ENCODE measurements at regions not wholly inside any gene's neighbourhood (a gene's known extent, or its start where the extent isn't known, plus 50 kb on each side); places are given as distances from the start of the nearest gene placed in this dataset.
"Not testable (repeated sequence)": the region's sequence is repeated elsewhere in the genome, so short reads cannot be mapped to it uniquely, and the experiment has no call there.

DNA sequence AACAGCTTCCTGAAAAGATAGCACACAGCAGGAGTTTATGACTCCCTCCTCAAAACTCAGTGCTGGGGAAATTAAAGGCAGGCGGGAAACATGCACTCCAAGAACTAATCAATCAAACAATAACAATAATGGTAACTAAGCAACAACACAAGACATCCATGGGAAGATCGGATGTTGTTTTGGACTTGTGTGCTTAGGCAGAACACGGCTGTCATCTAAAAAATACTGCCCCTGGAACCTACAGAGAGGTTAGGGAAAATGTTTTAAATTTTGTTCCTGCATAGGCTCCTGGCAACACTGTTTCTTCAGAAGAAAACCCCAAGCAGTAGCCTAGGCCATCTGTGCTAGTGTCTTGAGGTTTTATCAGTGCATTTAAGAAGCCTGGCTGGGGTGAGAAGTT is 1378.2 kb downstream of the STIM2 start:
- DNase-seq: no peak

GRCh38 chr4:28241021-28241420 is 1380.4 kb downstream of the STIM2 start:
- DNase-seq: no peak

- no peak for DNase-seq
Observed at GRCh38 chr4:28247805-28248204, 1387.2 kb downstream of the STIM2 start.

GRCh38 chr4:28248269-28248668 is 1387.6 kb downstream of the STIM2 start:
- DNase-seq: no peak

- no peak for DNase-seq
Observed at GRCh38 chr4:28250646-28251045, 1390.0 kb downstream of the STIM2 start.

- DNase-seq: no peak
Observed at GRCh38 chr4:28251831-28252230, 1391.2 kb downstream of the STIM2 start.

GRCh38 chr4:28254003-28254402 is 1393.4 kb downstream of the STIM2 start:
- DNase-seq: no peak

DNA sequence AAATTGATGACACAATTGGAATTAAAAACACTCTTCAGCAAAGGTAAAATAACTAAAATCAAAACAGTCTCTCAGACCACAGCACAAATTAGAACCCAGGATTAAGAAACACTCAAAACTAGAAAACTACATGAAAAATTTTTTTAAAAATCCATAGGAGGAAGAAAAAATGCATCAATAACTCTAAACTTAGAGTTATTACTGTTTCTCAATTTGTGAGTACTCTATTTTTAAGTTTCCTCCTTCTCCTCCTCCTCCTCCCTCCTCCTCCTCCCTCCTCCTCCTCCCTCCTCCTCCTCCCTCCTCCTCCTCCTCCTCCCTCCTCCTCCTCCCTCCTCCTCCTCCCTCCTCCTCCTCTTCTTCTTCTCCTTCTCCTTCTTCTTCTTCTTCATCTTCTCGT is 1395.7 kb downstream of the STIM2 start:
- DNase-seq: no peak

GRCh38 chr4:28259951-28260350 is 1399.3 kb downstream of the STIM2 start:
- DNase-seq: no peak

DNA sequence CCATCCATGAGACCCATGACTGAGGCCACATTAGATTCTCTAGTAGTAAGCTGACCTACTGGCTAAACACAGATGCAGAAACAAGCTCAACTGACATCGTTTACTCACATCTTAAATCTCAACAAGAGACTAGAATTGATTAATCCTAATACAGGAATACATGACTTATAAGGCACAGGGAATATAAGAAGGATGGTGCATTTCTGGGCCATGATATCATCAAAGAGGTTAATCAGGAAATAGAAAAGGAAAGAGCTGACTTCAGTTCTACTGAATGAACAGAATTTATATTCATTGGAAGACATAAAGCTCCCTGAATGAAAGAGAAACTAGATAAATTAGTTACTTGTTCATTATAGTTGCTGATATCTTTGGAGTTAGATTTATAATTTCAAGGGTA is 1406.5 kb downstream of the STIM2 start:
- no peak for DNase-seq

DNA sequence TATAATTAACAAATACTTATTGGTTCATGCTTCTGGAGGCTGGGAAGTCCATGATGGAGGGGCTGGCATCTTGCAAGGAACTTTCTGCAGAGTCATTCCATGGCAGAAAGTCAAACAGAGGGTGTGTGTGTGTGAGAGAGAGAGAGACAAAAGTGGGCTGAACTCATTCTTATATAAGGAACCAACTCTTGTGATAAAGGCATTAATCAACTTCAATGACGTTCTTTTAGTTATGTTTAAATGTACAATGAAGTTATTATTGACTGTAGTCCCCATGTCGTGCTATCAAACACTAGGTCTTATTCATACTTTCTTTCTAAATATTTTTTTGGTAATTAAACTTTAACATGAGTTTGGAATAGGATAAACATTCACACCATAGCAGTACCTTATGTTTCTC is 1408.8 kb downstream of the STIM2 start:
- DNase-seq: no peak

DNA sequence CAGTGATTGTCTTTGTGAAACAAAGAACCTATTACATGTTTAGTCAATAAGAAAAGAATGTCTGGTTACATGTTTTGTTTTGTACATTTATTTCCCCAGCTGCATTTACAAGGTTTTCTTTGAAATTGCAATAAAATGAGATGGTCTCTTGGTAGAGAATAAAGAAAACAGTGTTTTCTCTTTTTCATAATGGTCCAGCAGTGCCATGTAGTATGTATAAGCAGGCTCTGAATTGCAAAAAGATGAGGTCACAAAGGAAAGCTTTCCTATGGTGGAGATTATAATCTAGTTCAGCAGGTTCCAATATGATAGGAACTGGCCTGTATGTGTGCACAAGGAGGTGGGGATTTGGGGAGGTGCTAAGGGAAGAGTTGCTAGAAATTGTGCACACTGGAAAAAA is 1417.3 kb downstream of the STIM2 start:
- no peak for DNase-seq

GRCh38 chr4:28278676-28279075 is 1418.0 kb downstream of the STIM2 start:
- DNase-seq: no peak

- DNase-seq: no peak
Observed at GRCh38 chr4:28279249-28279648, 1418.6 kb downstream of the STIM2 start.

GRCh38 chr4:28286266-28286665 is 1425.6 kb downstream of the STIM2 start:
- not testable (repeated sequence) for DNase-seq

- DNase-seq: no peak
Observed at GRCh38 chr4:28287831-28288233, 1427.2 kb downstream of the STIM2 start.

DNA sequence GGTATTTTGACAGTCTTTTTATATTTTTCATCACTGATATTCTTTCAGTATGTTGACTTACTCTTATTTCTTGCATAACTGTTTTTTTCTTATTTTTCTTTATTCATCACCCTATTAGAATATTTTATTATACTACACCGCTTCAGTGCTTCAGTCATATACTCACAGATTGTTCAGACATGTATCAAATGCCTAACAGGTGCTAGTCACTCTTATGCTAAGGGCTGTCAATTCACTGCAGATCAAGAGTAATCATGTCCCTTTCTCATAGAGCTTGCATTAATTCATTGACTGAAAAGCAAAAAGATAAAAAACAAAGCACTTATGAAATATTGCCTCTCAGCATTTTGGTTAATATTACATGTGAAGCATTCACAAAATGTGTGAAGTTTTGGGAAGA is 1435.6 kb downstream of the STIM2 start:
- DNase-seq: no peak

DNA sequence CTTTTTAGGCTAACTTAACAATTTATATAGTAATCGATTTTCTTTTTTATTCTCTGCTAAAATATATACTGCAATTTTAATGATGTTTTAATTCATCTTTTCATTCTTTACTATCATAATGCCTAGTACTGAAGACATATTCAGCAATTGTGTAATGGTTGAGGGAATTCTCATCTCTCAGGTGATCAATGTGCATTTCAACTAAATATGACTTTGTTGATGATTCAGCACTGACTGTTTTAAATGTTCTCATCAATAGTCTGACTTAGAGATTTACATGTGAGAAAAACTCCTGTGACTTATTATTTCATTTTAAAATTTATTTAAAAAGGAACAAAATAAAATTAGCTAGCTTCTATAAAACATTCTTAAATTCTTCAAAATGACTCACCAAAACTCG is 1450.3 kb downstream of the STIM2 start:
- DNase-seq: no peak

- DNase-seq: not testable (repeated sequence)
Observed at GRCh38 chr4:28312497-28312896, 1451.9 kb downstream of the STIM2 start.

- no peak for DNase-seq
Observed at GRCh38 chr4:28313729-28314713, 1453.4 kb downstream of the STIM2 start.

DNA sequence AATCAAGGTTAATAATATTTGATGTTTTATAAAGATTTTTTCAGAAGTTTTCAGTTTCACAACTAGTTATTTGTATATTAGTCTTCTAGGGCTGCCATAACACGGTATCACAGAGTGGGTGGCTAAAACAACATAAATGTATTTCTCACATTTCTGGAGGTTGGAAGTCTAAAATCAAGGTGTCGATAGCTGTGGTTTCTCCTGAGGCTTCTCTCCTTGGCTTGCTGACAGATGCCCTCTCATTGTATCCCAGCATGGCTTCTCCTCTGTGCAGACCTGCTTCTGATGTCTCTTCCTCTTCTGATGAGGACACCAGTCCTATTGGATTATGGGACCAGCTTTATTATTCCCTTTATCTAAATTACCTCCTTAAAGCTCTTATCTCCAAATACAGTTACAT is 1456.6 kb downstream of the STIM2 start:
- no peak for DNase-seq

GRCh38 chr4:28334249-28334648 is 1473.6 kb downstream of the STIM2 start:
- DNase-seq: no peak

DNA sequence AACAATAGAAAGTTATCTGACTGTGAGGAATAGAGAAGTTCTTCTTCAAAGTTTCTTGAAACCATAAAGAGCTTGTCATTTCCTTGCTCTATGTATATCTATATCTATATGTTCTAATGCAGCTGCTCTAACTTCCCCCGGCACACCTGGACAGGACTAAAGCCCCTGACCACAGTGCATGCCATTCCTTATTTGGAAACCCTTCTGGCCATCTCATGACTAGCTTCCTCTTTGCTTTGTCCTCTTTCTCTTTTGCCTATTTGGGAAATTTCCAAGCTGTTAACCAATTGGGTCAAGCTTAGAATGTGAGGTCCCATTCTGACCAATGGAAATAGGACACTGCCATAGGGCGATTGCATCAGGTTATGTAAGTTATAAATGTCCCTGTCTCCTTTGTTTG is 1481.1 kb downstream of the STIM2 start:
- DNase-seq: no peak

GRCh38 chr4:28350485-28350884 is 1489.8 kb downstream of the STIM2 start:
- no peak for DNase-seq

DNA sequence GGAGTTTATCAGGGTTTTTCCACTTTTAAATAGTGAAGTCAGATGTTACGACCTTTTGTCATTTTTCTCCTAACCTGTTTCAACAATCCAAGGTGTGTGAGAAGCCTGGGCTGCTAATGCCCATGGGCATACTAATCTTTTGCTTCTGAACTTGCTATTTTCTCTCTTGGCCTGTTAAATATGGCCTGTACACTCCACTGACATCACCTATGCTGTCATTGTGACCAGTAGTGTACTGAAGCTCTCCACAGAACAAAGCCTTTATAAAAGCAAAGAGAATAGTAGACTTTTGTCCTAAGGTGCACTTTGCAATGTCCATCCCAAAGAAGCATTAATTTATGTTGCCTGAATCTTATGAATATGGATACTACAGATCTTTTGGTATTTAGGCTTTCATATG is 1490.5 kb downstream of the STIM2 start:
- no peak for DNase-seq

All from activated naive CD4-positive, alpha-beta T cell treated with Interleukin-2 at 50 U/mL for 16 hours (primary cell).